Left colon (tissue), 2 donors: ENCODE measurements at regions not wholly inside any gene's neighbourhood (a gene's known extent, or its start where the extent isn't known, plus 50 kb on each side); places are given as distances from the start of the nearest gene placed in this dataset.

Experiments used
- ATAC-seq: fragments of 200-7000 bp; cut with Tn5 transposase; one replicate; pipeline ENCODE4 v1.9.1; 2020; ENCODE audit warnings: mild to moderate bottlenecking, moderate library complexity
- DNase-seq, 2 donors: peaks; one replicate each; pipeline ENCODE4 v3.0.0-alpha.2; 2020
- intact Hi-C, 2 donors: fragments of 100-400 bp; cut with DNase I in 1 of 2; cut with micrococcal nuclease in 1 of 2; formaldehyde crosslinking; loops; one replicate each; pipeline versions ENCODE4 v1.11.2 to v1.14.0; 2022; cut with DNase I, micrococcal nuclease
- donor health status: DM: no; HTN: no; CAD: no.
- donor health status: DM: yes; HTN: yes; CAD: no.

DNA sequence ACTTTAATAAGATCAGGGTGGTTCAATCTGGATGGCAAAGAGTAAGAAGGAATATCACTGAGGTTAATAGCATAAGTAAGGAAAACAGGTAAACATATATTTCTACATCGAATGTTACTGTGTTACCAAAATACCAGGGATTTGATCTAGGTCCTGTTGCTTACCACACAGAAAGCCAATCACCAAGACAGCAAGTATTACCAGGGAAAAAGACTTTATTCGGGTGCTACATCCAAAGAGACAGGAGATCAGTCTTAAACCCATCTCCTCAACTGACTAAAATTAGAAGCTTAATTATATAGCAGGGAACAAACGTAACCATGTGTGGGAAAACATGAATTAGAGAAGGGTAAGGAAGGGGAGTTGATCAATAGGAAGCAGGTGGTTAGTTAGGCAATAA lies 500.1 kb downstream of the EFNA5 start:
- ATAC-seq (no peak), DNase-seq (no peak)
- intact Hi-C loops, result no loop called here

DNA sequence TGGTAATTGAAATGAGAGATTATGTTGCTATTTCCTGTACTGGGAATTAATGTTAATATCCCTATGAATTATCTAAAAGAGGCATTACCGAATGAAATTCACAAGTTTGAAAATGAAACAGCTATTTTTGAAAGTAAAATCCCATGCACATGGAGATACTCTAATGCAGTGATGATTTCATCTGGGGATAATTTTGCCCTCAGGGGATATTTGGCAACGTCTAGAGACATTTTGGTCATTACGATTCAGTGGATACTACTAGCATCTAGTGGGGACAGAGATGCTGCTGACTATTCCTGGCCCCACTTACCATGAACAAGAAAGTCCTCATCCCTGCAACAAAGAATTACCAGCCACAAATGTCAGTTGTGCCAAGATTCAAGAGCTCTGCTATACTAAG lies 500.9 kb downstream of the EFNA5 start:
- no peak for DNase-seq
- no peak for ATAC-seq
- intact Hi-C loops, result no loop called here

DNA sequence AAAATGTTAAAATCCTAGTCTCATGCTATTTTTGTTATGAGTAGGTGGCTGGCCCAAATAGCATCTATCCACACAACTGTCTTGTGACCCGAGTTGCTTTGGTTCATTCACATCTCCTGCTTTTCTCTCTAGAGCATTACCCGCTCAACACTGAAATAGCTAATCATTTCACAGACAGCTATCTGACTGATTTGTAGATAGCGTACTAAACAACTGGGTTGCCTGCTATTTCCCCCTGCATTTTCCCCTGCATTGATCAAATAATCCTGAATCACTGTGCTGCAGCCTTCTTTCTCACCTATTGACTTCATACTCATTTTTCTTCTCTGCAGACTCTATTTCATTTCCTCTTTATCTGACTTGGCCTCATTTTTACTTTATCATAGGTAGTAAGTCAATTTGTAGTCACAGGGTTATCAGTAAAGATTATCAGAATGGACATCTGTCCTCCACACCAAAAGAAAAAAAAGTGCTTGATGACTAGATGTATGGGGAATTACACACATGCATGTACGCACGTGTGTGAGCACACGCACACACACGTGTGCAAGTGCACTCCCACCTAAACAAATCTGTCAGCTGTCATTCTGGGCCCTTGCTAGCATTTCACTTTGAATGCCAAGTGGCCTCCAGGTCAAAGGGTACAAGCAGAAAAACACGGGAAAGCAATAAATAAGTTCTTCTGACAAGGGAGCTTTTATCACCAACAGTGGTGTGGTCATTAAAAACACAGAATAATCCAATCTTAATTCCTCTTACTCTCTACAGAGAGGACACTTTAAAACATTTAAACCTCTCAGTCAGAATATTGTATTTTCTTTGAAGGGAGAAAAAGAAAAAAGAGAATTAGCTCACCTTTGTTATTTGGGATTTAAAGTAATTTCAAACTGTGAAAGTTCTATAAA lies 501.6 kb downstream of the EFNA5 start:
- DNase-seq (no peak), ATAC-seq (no peak)
- intact Hi-C loops, result no loop called here

GRCh38 chr5:107168086-107168485 lies 502.7 kb downstream of the EFNA5 start:
- ATAC-seq (no peak), DNase-seq (no peak)
- intact Hi-C loops, result no loop called here

- ATAC-seq (no peak), DNase-seq (no peak)
- intact Hi-C loops, result no loop called here
Observed at GRCh38 chr5:107165296-107165695, 505.4 kb downstream of the EFNA5 start.

GRCh38 chr5:107157809-107158208 lies 512.9 kb downstream of the EFNA5 start:
- ATAC-seq, result no peak
- intact Hi-C loops, result no loop called here
- no peak for DNase-seq

DNA sequence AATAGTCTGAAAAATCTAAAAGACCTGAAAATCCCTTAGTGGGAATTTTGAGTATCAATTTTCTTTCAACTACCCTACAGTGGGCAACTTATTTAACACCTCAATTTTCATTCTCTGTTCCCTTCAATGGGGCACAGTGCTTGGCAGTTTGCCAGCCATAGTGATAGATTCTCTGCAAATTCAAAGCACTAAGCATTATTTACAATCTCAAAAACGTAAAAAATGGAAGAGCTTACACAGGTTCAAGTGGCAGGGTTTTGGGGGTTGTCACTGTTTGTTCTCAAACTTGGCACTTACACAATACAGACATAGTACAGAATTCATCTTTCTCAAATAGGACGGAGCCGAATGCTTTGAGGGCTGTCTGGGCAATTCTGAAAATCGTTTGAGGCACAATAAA lies 515.0 kb downstream of the EFNA5 start:
- intact Hi-C loops, result no loop called here
- ATAC-seq (no peak), DNase-seq (no peak)

- intact Hi-C loops, result no loop called here
- ATAC-seq (no peak), DNase-seq (no peak)
Observed at GRCh38 chr5:107154593-107154992, 516.1 kb downstream of the EFNA5 start.

- intact Hi-C loops, result no loop called here
- DNase-seq (no peak), ATAC-seq (no peak)
Observed at GRCh38 chr5:107153283-107153682, 517.5 kb downstream of the EFNA5 start.

- no peak for ATAC-seq
- intact Hi-C loops, result no loop called here
- DNase-seq, result no peak
Observed at GRCh38 chr5:107149243-107150005, 521.3 kb downstream of the EFNA5 start.

GRCh38 chr5:107147589-107147988 lies 523.1 kb downstream of the EFNA5 start:
- DNase-seq (no peak), ATAC-seq (no peak)
- intact Hi-C loops, result no loop called here

DNA sequence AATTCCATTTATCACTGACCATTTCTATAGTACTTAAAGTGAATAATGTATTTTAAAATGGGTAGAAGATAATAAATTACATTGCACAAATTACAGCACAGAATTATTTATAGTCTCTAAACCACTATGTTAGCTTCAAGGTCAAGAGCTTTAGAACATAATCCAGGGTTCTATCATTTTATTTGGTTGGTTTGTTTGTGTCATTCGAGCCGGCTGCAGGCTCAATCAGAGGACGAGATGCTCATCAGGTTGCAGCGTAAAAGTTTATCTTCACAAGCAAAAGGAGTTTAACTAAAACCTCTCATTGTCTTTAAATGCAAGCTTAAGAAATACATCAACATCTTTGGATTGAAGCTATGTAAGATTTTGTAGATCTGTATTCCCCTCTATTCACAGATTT lies 523.8 kb downstream of the EFNA5 start:
- no peak for ATAC-seq
- DNase-seq, result no peak
- intact Hi-C loops, result no loop called here

- intact Hi-C loops, result no loop called here
- ATAC-seq (no peak), DNase-seq (no peak)
Observed at GRCh38 chr5:107135391-107135790, 535.3 kb downstream of the EFNA5 start.

DNA sequence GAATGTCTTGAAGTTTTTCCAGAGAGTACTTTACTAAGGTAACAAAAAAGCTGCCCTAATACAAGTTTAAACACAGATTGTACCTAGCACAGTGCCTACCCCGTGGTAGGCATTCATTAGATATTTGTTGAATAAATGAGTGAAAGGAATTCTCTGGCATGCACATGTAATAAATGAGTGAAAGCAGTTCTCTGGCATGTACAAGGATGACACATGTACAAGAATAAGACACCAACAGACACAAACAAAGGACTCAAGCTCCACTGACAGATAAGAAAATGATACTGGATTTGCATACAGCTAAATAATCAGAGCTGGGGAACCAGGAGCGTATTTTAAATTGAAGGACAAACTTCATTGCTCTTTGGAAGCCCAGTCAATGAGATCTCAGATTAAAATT lies 535.8 kb downstream of the EFNA5 start:
- DNase-seq, result no peak
- ATAC-seq, result no peak
- intact Hi-C loops, result no loop called here

DNA sequence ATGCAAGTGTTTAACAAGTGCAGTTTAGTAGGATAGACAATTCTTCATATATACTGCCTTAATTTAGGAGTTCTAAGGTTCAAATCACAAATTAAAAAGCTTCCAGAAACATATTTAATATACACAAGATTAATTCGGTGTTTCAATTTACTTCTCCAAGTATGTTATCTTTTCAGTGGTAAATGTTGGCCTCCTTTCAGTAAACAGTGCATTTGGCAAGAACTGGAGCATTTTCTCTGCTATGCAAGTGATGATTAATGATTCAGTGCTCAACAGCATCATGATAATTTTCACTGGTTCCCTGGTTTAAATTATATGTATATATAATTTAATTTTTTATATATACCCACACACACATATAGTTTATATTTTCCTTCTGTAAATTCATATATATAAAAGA lies 541.7 kb downstream of the EFNA5 start:
- intact Hi-C loops, result no loop called here
- ATAC-seq (no peak), DNase-seq (no peak)

DNA sequence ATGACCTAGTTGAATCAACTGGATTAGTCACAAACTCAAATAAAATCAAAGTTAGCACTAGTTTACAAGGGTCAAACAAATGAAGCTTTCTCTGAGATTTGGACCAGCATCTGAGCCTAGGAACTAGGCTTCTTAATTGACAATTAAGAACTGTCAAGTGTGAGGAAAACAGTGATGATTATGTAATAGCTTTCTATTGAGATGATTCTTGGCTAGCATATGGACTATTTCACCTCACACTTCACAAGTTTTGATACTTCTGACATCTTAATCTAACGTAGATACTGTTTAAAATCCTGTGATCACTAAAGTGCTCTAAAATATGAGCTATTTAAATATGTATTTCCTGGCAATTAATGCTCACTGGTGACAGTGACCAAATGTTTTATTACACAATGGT lies 542.9 kb downstream of the EFNA5 start:
- ATAC-seq, result no peak

DNA sequence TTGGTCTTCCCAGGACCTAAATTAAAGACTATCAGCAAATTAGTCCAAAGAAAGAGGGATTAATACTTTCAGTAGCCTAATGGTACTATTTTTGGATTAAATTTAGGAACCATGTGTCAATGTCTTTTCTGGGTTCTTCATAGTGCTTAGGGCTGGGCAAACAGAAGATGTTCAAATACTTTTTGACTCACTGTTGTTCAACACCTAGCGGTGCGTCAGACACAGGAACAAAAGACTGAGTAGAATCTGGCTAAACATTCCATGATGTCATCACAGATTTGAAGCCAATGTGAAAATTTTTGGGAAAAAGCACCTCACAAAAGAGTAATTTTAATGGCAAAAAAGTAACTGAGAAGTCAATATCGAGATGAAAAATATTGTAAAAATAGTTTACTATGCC lies 544.4 kb downstream of the EFNA5 start:
- intact Hi-C loops, result no loop called here
- no peak for DNase-seq
- ATAC-seq, result no peak

More for the DNA sequence above, 542.9 kb downstream of the EFNA5 start:
- intact Hi-C loops, result no loop called here
- no peak for DNase-seq

- DNase-seq (no peak), ATAC-seq (no peak)
- intact Hi-C loops, result no loop called here
Observed at GRCh38 chr5:107124376-107124775, 546.4 kb downstream of the EFNA5 start.

DNA sequence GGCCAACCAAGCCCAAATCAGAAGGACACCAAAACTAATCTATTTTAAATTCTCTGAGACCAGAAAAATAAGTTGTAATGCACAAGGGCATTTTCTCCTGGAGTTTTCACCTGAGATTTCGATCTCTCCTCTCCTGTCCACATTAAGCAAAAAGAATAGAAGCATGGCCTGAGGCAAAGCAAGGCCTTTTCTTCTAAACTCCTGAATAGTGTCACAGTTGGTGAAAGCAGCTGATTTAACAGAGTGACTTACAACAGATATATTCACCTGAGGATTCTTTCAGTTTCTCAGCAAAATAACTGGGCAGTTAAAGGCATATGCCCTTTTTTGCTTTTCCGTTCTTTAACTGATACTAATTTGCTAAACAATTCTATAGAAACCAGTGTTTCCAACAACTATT lies 547.7 kb downstream of the EFNA5 start:
- intact Hi-C loops, result no loop called here
- no peak for ATAC-seq
- no peak for DNase-seq

DNA sequence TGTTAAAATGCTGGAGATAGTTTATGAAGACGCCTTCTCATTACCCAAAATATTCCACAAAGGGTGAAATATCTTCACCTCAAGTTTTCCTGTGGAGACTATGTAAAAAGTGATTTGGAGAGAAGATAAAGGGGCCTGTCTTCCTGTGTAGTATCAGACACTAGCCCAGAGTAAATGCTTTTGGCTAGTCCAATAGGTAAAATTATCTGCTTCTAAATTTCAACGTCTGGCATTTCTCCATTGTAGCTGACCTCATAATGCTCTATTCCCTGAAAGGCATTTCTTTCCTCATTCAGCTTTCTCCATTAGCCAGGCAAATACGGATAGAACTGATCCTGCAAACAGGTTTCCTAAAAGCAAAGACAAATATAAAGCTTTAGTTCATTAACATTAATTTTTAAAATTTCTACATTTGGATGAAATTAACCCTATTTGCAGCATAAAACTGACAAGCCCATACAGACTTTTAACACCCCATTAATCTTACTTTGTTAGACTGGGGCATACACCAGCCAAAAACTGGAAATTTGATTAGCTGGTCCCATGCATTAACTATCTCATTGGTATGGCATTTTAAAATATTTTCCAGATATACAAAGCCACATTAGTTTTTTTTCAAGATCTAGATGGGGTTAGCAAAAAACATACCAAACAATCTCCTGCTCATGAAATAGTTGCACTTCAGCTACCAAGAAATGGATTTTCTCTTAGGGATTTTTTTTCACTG lies 548.8 kb downstream of the EFNA5 start:
- intact Hi-C loops, result no loop called here
- DNase-seq, result no peak
- ATAC-seq, result no peak
